ENCODE measurements at regions not wholly inside any gene's neighbourhood (a gene's known extent, or its start where the extent isn't known, plus 50 kb on each side); places are given as distances from the start of the nearest gene placed in this dataset.
"Not testable (repeated sequence)": the region's sequence is repeated elsewhere in the genome, so short reads cannot be mapped to it uniquely, and the experiment has no call there.

DNA sequence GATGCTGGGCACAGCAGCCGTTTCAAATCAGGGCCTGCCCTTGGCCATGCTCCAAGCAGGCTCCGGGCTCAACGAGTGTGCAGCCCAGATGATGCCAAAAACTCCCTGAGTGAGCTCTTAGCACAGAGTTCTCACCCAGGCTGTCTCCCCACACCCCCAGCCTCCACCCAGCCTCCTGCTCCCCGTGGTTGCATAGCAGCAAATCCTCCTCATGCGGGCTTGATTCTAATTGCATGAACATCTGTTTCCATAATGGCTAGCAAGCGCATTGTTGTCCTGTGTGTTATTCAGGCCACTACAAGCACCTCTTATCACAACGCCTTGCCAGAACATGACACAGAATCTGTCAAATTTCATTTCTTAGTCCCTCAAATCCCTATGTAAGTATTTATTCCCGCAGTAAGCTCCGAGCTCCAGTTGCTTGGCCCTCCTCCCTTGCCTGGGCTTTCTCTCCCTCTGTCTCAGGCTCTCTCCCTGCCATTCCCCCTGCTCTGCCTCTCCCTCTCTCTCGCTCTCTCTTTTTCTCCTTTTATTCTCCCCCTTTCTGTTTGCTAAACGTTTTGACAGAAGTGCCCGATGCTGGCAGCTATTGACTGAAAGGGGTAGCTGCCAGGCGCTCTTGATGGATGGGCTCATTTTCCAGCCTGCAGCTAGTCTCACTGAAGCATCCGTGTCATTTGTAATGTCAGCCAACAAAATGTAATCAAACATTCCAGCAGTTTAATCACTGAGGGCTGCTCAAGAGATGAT is 306.5 kb downstream of the IL20RB start:
- no peak for DNase-seq (ENCODE audit: low spot score)
- intact Hi-C loops (cut with DNase I), result no loop called here

GRCh38 chr3:137264843-137265330 is 307.1 kb downstream of the IL20RB start:
- intact Hi-C loops (cut with DNase I), result no loop called here
- DNase-seq (ENCODE audit: low spot score), result no peak

GRCh38 chr3:137282871-137283270 is 325.1 kb downstream of the IL20RB start:
- DNase-seq (ENCODE audit: low spot score), result no peak
- intact Hi-C loops (cut with DNase I), result no loop called here

GRCh38 chr3:137285924-137286323 is 328.1 kb downstream of the IL20RB start:
- intact Hi-C loops (cut with DNase I), result no loop called here
- no peak for DNase-seq (ENCODE audit: low spot score)

- intact Hi-C loops (cut with DNase I), result no loop called here
Observed at GRCh38 chr3:137293086-137293485, 335.3 kb downstream of the IL20RB start.

DNA sequence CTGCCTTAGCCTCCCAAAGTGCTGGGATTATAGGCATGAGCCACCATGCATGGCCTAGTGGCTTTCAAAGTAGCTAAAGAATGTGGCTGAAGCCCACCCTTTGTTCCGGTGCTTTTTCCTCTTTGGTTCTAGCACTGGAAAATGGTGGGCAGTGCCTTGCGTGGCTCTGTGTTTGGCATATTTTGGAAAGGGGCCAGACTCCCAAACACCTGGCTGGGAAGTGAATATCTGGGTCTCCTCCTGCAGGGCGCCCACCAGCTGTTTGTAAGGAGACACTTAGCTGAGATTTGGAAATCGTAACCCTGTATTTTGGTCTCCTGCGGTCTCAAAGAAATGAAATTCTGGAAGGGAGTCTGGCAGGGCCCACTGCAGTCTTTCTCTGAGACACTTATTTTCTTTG is 336.4 kb downstream of the IL20RB start:
- DNase-seq (ENCODE audit: low spot score), result no peak
- intact Hi-C loops (cut with DNase I), result no loop called here

More at GRCh38 chr3:137293086-137293485, 335.3 kb downstream of the IL20RB start:
- DNase-seq (ENCODE audit: low spot score), result no peak

GRCh38 chr3:137294839-137295238 is 337.1 kb downstream of the IL20RB start:
- intact Hi-C loops (cut with DNase I), result no loop called here
- DNase-seq (ENCODE audit: low spot score), result no peak

DNA sequence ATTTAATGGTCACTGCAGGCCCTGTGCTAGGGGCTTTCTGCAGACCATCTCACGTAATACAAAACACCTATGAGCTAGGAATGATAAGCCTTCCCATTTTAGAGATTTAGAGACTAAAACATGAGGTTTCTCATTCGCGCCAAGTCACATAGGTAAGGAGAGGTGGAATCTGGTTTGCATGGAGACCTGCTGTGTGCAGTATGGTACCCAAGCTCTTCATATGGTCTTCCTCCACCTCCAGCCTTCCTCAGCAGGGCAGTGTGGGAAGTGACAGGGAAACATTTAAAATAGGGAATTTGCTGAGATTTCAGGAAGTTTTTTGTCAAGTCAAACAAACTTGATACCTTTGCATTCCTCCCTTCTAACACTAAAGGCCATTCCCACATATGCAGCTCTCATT is 337.6 kb downstream of the IL20RB start:
- DNase-seq (ENCODE audit: low spot score), result no peak
- intact Hi-C loops (cut with DNase I), result no loop called here

GRCh38 chr3:137296116-137296515 is 338.3 kb downstream of the IL20RB start:
- no peak for DNase-seq (ENCODE audit: low spot score)
- intact Hi-C loops (cut with DNase I), result no loop called here

DNA sequence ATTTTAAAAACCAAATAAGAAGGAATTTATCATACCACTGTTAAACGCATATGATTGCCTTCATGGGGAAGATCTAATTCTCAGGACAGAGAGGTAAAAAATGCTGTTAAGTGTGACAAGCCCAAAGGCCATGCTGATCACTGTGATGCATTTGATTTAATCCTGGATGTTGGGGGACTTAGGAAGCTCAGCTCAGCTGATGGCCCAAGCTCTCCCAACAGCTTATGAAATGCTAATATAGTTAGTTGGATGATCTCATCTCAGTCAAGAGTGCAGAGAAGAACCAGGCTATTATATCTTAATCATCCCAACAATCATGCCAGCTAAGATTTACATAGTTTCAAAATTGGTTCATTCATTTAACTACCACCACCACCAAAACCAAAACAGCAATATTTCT is 340.0 kb downstream of the IL20RB start:
- intact Hi-C loops (cut with DNase I), result no loop called here
- no peak for DNase-seq (ENCODE audit: low spot score)

DNA sequence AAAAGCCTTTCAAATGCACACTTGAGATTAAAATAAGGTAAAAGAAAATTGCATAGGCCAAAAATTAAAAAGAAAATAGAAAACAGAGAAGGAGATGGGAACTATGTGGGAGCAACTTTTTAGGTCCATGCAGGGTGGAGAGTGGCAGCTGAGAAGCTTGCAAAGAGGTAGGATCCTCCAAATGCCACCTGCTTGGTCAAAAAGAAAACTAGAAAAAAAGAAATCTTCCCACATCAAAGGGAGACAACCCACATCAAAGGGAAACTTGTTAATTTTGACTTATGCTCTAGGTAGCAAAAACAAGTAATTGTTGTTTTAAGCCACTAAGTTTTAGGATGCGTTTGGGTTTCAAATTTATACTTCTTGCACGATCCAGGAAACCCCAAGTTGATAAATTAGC is 342.9 kb downstream of the IL20RB start:
- intact Hi-C loops (cut with DNase I), result no loop called here
- DNase-seq (ENCODE audit: low spot score), result no peak

GRCh38 chr3:137304313-137305056 is 346.7 kb downstream of the IL20RB start:
- intact Hi-C loops (cut with DNase I), result no loop called here

DNA sequence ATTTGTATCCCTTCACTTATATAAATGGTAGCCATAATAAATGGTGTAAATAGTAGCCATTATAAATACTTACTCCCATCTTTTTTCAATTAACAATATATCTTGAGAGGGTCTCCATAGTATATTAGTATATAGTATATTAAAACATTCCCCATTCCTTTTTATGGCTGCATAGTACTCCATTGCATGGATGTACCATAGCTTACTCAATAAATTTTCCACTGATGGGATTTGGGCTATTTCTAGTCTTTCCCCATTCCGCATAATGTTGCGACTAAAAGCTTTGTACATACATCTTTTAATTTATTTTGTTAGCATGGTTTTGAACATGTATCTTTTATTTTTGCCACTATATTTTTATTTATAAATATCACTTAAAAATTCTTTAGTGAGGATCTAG is 366.3 kb downstream of the IL20RB start:
- no peak for DNase-seq (ENCODE audit: low spot score)
- intact Hi-C loops (cut with DNase I), result no loop called here

More at GRCh38 chr3:137304313-137305056, 346.7 kb downstream of the IL20RB start:
- no peak for DNase-seq (ENCODE audit: low spot score)

DNA sequence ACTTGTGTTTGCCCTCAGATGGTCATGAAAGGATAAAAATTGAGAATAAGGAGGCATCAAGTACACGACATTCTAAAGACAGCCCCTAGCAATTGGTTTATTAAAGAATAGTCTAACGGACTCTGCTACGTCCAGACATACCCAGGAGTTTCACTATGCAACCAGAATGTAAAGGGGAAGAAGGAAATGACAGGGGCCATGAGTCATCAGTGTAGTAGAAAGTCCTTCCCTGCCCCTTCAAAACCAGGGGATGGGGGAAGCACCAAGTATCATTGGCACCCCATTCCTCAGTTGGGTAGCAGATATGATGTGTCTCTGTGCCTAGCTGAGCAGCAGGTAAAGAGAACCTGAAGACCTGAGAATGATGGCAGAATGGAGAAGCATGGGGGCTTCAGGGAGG is 367.4 kb downstream of the IL20RB start:
- no peak for DNase-seq (ENCODE audit: low spot score)

DNA sequence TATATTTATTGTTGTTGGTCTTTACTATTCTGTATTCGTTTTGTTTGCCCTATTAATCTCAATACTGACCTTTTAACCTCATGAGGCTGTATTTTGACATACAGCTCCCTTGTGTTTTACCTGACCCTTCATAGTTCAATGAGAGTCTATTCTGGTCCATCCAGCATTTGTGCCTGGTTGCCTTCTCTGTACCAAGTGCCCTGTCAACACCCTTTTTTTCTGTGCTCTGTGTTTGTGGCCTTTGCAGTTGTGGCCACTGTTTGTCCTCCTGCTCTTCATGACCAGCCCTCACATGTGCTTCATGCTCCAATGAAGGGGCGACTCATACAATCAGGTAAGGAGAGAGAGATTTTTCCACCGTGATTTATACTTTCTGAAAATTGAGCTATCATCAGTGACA is 368.2 kb downstream of the IL20RB start:
- intact Hi-C loops (cut with DNase I), result no loop called here
- no peak for DNase-seq (ENCODE audit: low spot score)

More for the DNA sequence above, 367.4 kb downstream of the IL20RB start:
- intact Hi-C loops (cut with DNase I), result no loop called here

GRCh38 chr3:137329594-137329993 is 371.8 kb downstream of the IL20RB start:
- intact Hi-C loops (cut with DNase I), result no loop called here
- DNase-seq (ENCODE audit: low spot score), result no peak

GRCh38 chr3:137330246-137330645 is 372.5 kb downstream of the IL20RB start:
- intact Hi-C loops (cut with DNase I), result no loop called here
- DNase-seq (ENCODE audit: low spot score), result no peak

DNA sequence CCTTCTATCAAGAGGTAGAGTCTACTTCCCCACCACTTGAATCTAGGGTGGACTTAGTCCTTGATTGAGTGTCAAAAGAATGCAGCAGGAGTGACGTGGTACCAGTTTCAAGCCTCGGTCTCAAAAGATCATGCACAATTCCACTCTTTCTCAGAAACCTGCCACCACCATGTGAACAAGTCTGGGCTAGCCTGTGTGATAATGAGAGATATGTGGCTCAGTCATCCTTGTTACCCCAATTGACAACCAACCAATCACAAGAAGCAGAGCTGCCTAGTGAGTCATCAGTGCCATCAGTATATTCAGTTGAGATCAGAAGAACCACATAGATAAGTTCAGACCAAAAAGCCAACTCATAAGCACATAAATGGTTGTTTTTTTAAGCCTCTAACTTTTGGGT is 374.5 kb downstream of the IL20RB start:
- intact Hi-C loops (cut with DNase I), result no loop called here
- no peak for DNase-seq (ENCODE audit: low spot score)

DNA sequence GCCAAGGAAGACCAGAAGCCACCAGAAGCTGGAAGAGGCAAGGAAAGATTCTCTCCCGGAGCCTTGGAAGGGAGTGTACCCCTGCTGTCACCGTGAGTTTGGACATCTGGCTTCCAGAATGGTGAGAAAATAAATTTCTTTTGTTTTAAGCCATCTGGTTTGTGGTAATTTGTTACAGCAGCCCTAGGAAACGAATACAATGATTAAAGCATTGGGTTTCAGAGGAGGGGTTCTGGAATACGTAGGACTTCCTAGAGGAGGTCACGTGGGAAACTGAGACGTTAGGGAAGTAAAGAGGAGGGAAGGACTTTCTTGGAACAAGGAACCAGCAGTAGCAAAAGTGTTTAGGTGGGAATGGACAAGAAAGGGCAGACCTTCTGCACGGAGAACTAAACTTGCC is 377.7 kb downstream of the IL20RB start:
- no peak for DNase-seq (ENCODE audit: low spot score)
- intact Hi-C loops (cut with DNase I), result no loop called here

DNA sequence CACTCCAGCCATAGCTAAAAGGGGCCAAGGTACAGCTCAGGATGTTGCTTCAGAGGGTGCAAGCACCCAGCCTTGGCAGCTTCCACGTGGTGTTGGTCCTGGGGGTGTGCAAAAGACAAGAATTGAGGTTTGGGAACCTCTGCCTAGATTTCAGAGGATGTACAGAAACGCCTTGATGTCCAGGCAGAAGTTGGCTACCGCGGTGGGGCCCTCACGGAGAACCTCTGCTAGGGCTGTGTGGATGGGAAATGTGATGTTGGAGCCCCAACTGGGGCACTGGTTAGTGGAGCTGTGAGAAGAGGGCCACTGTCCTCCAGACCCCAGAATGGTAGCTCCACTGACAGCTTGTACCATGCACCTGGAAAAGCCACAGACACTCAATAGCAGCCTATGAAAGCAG is 380.6 kb downstream of the IL20RB start:
- DNase-seq (ENCODE audit: low spot score); intact Hi-C loops (cut with DNase I): not testable (repeated sequence)

- intact Hi-C loops (cut with DNase I), result no loop called here
- no peak for DNase-seq (ENCODE audit: low spot score)
Observed at GRCh38 chr3:137343283-137343682, 385.5 kb downstream of the IL20RB start.
